ENCODE measurements at regions not wholly inside any gene's neighbourhood (a gene's known extent, or its start where the extent isn't known, plus 50 kb on each side); places are given as distances from the start of the nearest gene placed in this dataset.

- TF ChIP-seq CTCF (IDR thresholded peaks at IDR 0.05) (no peak), POLR2A (IDR thresholded peaks at IDR 0.05) (no peak)
These were observed 494.1 kb upstream of the CITED2 start for GRCh38 chr6:139868576-139868975.

Measured in heart left ventricle (tissue), 13 donors.